Adrenal gland (tissue), 5 donors: ENCODE measurements at regions not wholly inside any gene's neighbourhood (a gene's known extent, or its start where the extent isn't known, plus 50 kb on each side); places are given as distances from the start of the nearest gene placed in this dataset.

Experiments
- CTCF ChIP-seq, 6 experiments: fragments of 450-650 bp in 4 of 6; fragments of 200-600 bp in 2 of 6; sonication (generic) in 1 of 6; IDR thresholded peaks; 1 replicate in 5 of 6; 2 replicates in 1 of 6; pipeline versions ENCODE4 v1.5.1 to v1.8.0; 2016 to 2021; ENCODE audit warnings: antibody characterized with exemption in 6 of 6, mild to moderate bottlenecking in 2 of 6, moderate library complexity in 1 of 6
- POLR2A ChIP-seq, 2 donors: fragments of 450-650 bp; IDR thresholded peaks; one replicate each; pipeline ENCODE4 v1.6.1; 2017; ENCODE audit warnings: antibody characterized with exemption in 2 of 2, mild to moderate bottlenecking in 2 of 2, moderate library complexity in 1 of 2
- donor health status: DM: no; HTN: no; CAD: no.

DNA sequence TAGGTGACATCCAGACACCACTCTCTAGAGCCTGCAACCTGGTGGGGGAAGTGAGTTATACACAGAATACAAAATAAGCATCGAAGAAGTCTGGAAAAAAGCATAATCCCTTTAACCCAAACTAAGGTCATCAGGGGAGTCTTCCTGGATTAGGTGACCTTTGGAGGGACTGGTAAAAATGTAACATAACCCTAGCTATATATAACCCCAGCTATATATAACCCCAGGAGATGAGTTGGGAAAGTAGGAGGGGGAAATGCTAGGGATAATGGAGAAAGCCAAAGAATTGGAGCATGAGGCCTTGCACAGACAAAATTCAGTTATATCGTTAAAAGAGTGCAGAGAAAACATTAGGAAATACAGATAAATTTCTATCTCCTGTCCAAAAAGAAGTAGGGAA lies 164.8 kb downstream of the QRSL1 start:
- TF ChIP-seq CTCF (IDR thresholded peaks at IDR 0.05) (no peak), POLR2A (IDR thresholded peaks at IDR 0.05) (no peak)
